ENCODE measurements at regions not wholly inside any gene's neighbourhood (a gene's known extent, or its start where the extent isn't known, plus 50 kb on each side); places are given as distances from the start of the nearest gene placed in this dataset.
"Not testable (repeated sequence)": the region's sequence is repeated elsewhere in the genome, so short reads cannot be mapped to it uniquely, and the experiment has no call there.

DNA sequence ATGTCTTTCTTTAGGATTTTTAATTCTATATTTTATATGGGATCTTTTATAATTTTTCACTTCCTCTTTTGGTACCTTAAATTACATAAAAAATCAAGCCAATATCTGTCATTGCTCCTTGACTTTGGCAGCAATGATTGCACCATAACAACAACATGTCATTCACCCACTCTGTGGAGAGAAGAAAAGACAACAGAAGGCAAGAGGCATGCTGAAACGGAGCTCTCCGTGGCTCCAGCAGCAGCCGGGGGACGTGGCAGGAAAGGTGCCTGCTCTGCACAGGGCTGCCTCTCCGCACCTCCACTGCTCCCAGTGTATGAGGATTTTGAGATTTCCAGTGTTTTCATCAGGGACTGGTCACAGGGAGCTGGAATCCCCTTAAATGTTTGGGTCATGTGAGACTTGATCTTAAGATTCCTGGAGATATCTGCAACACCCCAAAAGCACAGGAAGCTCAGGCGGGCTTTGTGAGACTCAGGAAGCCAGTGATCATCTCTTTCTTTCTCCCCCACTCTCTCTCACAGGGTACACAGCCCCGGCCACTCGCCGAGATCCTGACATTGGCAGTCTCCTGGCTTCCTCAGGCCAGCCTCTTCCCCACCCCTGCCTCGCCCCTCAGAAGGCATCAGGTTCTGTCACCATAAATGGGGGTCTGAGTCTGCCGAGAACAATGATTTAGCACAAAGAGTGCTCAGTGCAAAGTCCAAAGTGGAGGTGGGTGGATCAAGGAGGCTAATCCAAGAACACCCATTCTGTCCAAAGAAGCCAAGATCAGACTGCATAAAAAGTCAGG lies 74.6 kb downstream of the ACTL7B start:
- Mint-ChIP-seq H3K4me3 (no peak overlapping the region), H3K9me3 (no peaks in the 10 kb centered on the region), H3K36me3 (ENCODE audit: insufficient read depth) (no peaks in the 10 kb centered on the region), H3K27ac (ENCODE audit: low read depth) (no peak overlapping the region), H3K4me1 (no peaks in the 10 kb centered on the region), H3K27me3 (peaks cover 63% of the 10 kb centered on the region)
- no peak for DNase-seq (ENCODE audit: low spot score in 2 of 2)
- no peak for ATAC-seq (replicated peaks; ENCODE audit: extremely low read depth, poor library complexity, severe bottlenecking)

DNA sequence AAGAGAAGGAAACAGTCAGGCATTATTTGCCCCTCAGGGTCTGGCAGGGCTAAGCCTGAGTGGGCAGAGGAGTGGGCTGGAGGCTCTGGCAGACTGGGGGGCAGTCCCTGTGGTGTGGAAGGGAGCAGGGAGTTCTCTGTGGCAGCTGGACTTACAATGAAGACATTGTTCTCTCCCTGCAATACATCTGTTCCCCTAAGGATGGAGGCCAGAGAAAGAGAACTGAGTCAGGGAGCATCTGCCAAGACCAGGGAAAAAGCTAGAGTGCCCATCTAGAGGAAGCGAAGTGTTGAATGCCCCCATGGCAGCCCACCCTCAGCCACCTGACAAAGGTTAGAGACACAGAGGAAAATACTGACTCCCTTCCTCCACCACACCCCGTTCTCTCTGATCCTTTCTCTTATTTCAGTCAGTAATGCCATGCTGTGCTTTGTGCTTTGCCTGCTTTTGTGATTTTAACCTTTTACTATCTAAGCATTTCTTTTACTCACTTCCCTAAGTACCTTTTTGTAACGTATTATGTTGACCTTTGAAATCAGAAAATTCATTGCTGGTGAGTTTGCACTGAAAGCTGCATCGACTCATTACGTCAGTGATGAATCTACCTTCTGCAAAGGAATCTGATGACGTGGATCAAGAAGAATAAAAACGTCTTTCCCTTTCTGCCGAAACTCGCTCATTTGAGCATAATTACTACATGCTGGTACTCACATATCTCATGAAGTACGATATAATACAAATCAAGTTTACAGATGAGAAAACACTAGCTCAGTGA lies 76.0 kb downstream of the ACTL7B start:
- ATAC-seq (replicated peaks; ENCODE audit: extremely low read depth, poor library complexity, severe bottlenecking) (no peak), DNase-seq (ENCODE audit: low spot score in 2 of 2) (no peak)
- Mint-ChIP-seq H3K4me1 (no peaks in the 10 kb centered on the region), H3K36me3 (ENCODE audit: insufficient read depth) (no peaks in the 10 kb centered on the region), H3K27ac (ENCODE audit: low read depth) (no peak overlapping the region), H3K9me3 (no peaks in the 10 kb centered on the region), H3K4me3 (no peak overlapping the region), H3K27me3 (peaks cover 69% of the 10 kb centered on the region)

DNA sequence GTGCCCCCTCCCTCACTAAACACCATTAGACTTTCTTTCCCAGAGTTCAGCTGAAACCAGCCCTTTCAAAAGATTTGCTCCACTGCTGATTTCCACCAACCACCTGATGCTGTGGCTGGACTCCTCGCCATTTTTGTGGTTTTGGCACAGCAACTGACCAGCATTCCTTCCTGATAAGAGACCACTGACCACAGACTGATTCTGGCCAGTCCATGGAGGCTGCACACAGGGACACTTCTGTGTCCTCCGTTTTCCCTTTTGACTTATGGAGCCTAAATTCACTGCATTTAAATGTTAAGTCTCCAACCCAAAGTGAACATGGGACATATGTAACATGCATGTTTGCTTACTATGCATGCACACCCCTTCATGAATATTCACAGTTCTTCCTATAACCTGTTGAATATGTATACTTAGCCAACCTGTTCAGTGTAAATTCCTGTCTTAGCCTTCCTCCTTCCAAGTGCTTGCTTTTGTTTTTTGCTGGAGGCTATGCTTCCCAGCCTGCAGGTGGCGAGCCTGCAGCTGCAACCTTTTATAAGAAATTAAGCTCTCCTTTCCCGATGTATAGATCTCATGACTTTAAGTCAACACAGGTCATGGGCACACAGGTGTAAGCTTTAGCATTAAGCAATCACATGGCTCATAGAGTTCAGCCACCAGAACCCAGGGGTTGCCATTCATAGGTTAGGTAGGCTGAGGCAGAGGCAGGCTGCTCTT lies 78.7 kb downstream of the ACTL7B start:
- no peak overlapping the region for H3K4me3 Mint-ChIP-seq
- H3K9me3 Mint-ChIP-seq: no peaks in the 10 kb centered on the region
- H3K4me1 Mint-ChIP-seq: no peaks in the 10 kb centered on the region
- H3K27ac Mint-ChIP-seq (ENCODE audit: low read depth): no peak overlapping the region
- ATAC-seq (replicated peaks; ENCODE audit: extremely low read depth, poor library complexity, severe bottlenecking): no peak
- H3K27me3 Mint-ChIP-seq: peaks cover 59% of the 10 kb centered on the region
- DNase-seq (ENCODE audit: low spot score in 2 of 2): no peak
- no peaks in the 10 kb centered on the region for H3K36me3 Mint-ChIP-seq (ENCODE audit: insufficient read depth)

DNA sequence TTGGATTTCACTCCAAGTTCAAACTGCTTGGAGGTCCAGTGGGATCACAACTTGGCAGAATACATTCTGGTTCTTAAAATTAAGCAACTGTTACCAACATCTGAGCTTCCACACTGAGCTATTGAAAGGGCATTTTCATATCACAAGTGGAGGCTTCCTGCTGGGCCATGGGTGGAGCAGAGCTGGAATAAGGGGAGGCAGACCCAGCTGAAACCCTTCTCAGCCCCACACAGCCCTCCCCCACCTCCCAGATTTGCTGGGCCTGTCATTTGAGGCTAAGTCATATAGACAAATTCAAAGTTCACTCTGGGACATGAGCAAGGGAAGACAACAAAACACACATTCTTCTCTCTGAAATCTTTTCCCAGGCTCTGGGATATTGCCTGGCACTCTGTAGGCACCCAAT lies 79.9 kb downstream of the ACTL7B start:
- no peak for ATAC-seq (replicated peaks; ENCODE audit: extremely low read depth, poor library complexity, severe bottlenecking)
- Mint-ChIP-seq H3K4me1 (no peaks in the 10 kb centered on the region), H3K4me3 (no peak overlapping the region), H3K9me3 (no peaks in the 10 kb centered on the region), H3K36me3 (ENCODE audit: insufficient read depth) (no peaks in the 10 kb centered on the region), H3K27ac (ENCODE audit: low read depth) (no peak overlapping the region), H3K27me3 (peaks cover 48% of the 10 kb centered on the region)
- DNase-seq (ENCODE audit: low spot score in 2 of 2): no peak

DNA sequence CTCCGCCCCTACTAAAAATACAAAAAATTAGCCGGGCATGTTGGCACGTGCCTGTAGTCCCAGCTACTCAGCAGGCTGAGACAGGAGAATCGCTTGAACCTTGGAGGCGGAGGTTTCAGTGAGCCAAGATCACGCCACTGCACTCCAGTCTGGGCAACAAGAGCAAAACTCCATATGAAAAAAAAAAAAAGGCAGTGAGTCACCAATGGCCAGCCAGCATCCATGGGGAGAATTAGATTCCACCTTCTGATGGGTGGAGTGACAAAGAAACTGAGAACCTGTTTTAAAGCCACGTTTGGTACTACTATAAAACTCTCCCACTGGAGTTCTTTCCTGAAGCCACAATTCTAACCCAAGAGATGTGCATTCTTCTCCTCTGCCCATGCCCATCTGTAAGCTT lies 81.7 kb downstream of the ACTL7B start:
- H3K36me3 Mint-ChIP-seq (ENCODE audit: insufficient read depth); ATAC-seq (replicated peaks; ENCODE audit: extremely low read depth, poor library complexity, severe bottlenecking); DNase-seq (ENCODE audit: low spot score in 2 of 2); H3K4me3 Mint-ChIP-seq; H3K4me1 Mint-ChIP-seq; H3K27ac Mint-ChIP-seq (ENCODE audit: low read depth); H3K9me3 Mint-ChIP-seq: not testable (repeated sequence)
- H3K27me3 Mint-ChIP-seq: peaks cover 35% of the 10 kb centered on the region

DNA sequence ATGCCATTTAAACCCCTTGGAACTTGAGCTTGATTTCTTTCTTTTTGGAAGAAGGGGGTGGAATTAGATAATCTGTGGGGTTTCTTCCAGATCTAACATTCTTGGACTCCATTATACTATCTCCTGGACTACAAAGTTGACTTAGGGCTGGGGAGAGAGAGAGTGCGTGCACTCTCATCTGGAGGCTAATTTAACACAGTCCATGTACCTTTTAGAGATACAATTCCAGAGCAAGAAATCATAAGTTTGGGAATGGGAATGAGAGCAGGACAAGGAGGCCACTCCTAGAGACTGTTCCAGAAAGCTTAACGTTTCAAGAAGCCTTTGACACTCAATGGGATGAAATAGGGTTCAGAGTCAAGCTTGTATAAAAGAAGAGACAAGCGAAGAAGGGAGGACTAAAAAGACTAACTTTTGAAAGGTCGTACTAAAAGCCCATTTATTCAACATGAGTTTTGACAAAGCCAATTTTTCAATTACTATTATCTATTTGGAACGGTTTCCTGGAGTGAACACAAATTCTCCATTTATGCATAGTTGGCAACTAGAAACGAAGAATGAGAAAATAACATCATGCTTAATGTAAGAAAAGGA lies 83.4 kb downstream of the ACTL7B start:
- no peak for ATAC-seq (replicated peaks; ENCODE audit: extremely low read depth, poor library complexity, severe bottlenecking)
- H3K9me3 Mint-ChIP-seq: no peaks in the 10 kb centered on the region

DNA sequence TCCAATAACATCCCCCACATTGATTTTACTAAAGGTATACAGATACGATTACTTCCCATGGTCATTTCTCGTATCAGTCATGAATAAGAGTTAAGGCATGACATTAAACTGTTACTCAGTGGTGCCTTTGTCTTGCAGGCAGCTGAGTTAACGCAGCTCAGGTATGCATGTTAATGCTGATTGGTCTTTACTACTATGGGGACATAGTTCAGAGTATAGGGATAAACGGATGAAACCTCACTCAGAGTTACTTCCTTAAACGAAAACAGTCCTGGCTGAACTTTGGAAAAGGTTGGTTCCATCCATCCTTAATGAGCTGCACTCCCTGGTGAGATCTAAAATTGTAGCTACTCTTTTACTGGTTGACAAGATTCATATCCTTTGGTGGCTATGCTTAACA lies 87.0 kb downstream of the ACTL7B start:
- no peak for DNase-seq (ENCODE audit: low spot score in 2 of 2)
- H3K27me3 Mint-ChIP-seq: peaks cover 15% of the 10 kb centered on the region
- H3K27ac Mint-ChIP-seq (ENCODE audit: low read depth): no peak overlapping the region
- ATAC-seq (replicated peaks; ENCODE audit: extremely low read depth, poor library complexity, severe bottlenecking): no peak
- no peaks in the 10 kb centered on the region for H3K4me1 Mint-ChIP-seq
- H3K9me3 Mint-ChIP-seq: no peaks in the 10 kb centered on the region
- H3K4me3 Mint-ChIP-seq: no peak overlapping the region
- no peaks in the 10 kb centered on the region for H3K36me3 Mint-ChIP-seq (ENCODE audit: insufficient read depth)

More for the DNA sequence above, 83.4 kb downstream of the ACTL7B start:
- H3K4me1 Mint-ChIP-seq: no peaks in the 10 kb centered on the region
- H3K36me3 Mint-ChIP-seq (ENCODE audit: insufficient read depth): no peaks in the 10 kb centered on the region
- no peak overlapping the region for H3K4me3 Mint-ChIP-seq
- no peak overlapping the region for H3K27ac Mint-ChIP-seq (ENCODE audit: low read depth)
- peaks cover 23% of the 10 kb centered on the region for H3K27me3 Mint-ChIP-seq
- DNase-seq (ENCODE audit: low spot score in 2 of 2): no peak

DNA sequence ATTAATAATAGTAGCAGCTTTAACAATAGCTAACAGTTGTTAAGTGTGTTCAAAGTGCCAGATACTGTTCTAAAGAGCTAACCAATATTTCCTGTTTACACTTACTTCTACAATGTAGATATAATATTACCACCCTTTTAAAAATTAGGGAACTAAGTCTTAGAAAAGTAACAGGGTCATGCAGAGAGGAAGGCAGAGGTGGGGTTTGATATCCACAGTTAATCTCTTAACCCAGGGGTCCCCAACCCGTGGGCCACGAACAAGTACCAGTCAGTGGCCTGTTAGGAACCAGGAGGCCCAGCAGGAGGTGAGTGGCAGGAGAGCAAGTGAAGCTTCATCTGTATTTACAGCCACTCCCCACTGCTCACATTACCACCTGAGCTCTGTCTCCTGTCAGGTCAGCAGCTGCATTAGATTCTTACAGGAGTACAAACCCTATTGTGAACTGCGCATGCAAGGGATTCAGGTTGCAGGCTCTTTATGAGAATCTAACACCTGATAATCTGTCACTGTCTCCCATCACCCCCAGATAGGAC lies 89.1 kb downstream of the ACTL7B start:
- DNase-seq (ENCODE audit: low spot score in 2 of 2) (no peak), ATAC-seq (replicated peaks; ENCODE audit: extremely low read depth, poor library complexity, severe bottlenecking) (no peak)
- Mint-ChIP-seq H3K4me3 (no peak overlapping the region), H3K27me3 (peaks cover 15% of the 10 kb centered on the region), H3K4me1 (no peaks in the 10 kb centered on the region), H3K27ac (ENCODE audit: low read depth) (no peak overlapping the region), H3K9me3 (no peaks in the 10 kb centered on the region), H3K36me3 (ENCODE audit: insufficient read depth) (no peaks in the 10 kb centered on the region)

DNA sequence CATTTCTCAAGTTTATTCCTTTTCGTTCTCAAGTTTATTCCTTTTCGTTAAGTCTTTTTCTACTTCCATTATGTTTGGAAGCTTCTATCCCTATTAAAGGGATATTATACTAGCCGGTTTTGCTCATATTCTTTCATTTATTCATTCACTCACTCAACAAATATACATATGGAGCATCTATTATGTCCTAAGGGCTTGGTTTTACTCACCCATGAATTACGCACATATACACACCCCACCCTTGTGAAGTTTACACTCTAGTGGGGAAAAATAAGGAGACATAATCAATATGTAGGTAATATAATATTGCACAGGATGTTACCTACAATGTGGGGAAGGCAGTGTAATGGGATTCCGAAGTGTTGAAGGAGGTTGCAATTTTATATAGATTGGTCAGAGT lies 90.5 kb downstream of the ACTL7B start:
- DNase-seq (ENCODE audit: low spot score in 2 of 2): no peak
- Mint-ChIP-seq H3K9me3 (no peaks in the 10 kb centered on the region), H3K4me1 (no peaks in the 10 kb centered on the region), H3K36me3 (ENCODE audit: insufficient read depth) (no peaks in the 10 kb centered on the region), H3K27me3 (peaks cover 15% of the 10 kb centered on the region), H3K4me3 (no peak overlapping the region), H3K27ac (ENCODE audit: low read depth) (no peak overlapping the region)
- no peak for ATAC-seq (replicated peaks; ENCODE audit: extremely low read depth, poor library complexity, severe bottlenecking)

DNA sequence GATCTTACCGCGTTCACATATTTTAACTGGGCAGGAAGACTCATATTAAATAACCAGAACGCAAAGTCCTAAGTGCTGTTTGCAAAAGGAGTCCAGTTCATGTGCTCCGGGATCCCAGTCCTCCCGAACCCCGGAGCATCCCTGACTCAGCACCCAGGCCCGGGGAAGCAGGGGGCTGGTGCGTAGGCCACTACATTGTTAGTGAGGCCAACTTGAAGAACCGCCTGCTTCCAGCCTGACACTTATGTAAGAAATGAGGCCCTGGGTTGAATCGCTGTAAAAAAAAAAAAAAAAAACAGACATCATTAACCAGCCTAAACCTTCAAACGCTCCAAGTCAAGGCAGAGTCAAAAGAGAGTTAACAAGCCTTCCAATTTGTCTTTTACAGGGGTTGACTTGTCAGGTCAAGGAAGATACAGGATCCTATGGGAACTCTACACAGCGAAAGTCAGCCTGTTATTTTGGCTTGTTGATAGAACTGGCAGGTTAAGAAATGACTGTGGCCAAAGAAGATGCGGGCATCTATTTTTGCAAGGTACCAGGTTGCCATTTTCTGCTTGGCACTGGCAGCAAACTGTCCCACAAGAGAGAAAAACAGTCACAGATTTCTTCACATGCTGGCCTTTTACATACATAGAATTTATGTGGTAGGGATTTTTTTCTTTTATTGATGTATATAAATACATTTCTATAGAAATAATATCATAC lies 93.3 kb downstream of the ACTL7B start:
- Mint-ChIP-seq H3K36me3 (ENCODE audit: insufficient read depth) (no peaks in the 10 kb centered on the region), H3K27me3 (peaks cover 20% of the 10 kb centered on the region), H3K27ac (ENCODE audit: low read depth) (no peak overlapping the region), H3K9me3 (no peaks in the 10 kb centered on the region), H3K4me3 (no peak overlapping the region), H3K4me1 (no peaks in the 10 kb centered on the region)
- DNase-seq (ENCODE audit: low spot score in 2 of 2): no peak
- no peak for ATAC-seq (replicated peaks; ENCODE audit: extremely low read depth, poor library complexity, severe bottlenecking)

DNA sequence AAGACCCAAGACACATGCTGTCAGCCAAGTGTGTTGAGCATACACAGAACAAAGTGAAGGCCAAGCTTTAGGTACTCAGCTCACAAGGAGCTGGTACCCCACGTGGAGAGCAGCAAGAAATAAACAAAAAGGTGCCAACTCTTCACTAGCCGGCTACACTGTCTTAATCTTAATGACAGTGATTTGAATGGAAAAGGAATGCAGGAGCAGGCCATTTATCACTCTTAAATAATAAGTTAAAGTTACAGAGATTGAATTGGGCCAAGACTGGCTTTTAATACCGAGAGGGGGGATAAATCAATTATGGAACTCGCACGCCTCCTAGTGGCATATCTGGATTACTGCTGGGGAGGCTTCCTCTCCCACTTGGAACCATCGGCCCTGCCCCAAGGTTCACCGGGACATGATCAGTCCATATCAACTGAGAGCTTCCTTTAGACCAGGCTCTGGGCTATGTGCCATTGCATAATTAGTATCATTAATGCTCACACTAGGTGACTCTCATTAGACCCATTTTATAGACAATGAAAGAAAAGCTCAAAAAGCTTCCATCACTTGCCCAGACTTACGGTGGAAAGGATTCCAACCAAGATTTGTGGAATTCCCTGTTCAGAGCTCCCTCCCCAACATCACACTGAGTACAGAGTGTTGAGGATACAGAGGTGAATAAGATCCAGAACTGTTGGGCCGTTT lies 94.0 kb downstream of the ACTL7B start:
- Mint-ChIP-seq H3K9me3 (no peaks in the 10 kb centered on the region), H3K4me3 (no peak overlapping the region), H3K36me3 (ENCODE audit: insufficient read depth) (no peaks in the 10 kb centered on the region), H3K4me1 (no peaks in the 10 kb centered on the region), H3K27ac (ENCODE audit: low read depth) (no peak overlapping the region), H3K27me3 (peaks cover 16% of the 10 kb centered on the region)
- no peak for DNase-seq (ENCODE audit: low spot score in 2 of 2)
- ATAC-seq (replicated peaks; ENCODE audit: extremely low read depth, poor library complexity, severe bottlenecking): no peak

Data from central memory CD8-positive, alpha-beta T cell (primary cell).